Ishikawa (cell line): ENCODE measurements at regions not wholly inside any gene's neighbourhood (a gene's known extent, or its start where the extent isn't known, plus 50 kb on each side); places are given as distances from the start of the nearest gene placed in this dataset.

Source experiments
- CEBPB ChIP-seq: IDR thresholded peaks from 2 replicates; pipeline ENCODE4 v1.6.1; 2012
- CREB1 ChIP-seq: IDR thresholded peaks from 2 replicates; pipeline ENCODE4 v1.6.1; 2012; ENCODE audit warnings: low read depth
- MAX ChIP-seq: IDR thresholded peaks from 2 replicates; pipeline ENCODE4 v1.6.1; 2012
- REST ChIP-seq: IDR thresholded peaks from 2 replicates; pipeline ENCODE4 v1.6.1; 2012; ENCODE audit warnings: low read depth, mild to moderate bottlenecking
- TAF1 ChIP-seq: IDR thresholded peaks from 2 replicates; pipeline ENCODE4 v1.6.1; 2012; ENCODE audit warnings: low read depth, mild to moderate bottlenecking
- TCF12 ChIP-seq: IDR thresholded peaks from 2 replicates; pipeline ENCODE4 v1.6.1; 2012; ENCODE audit warnings: low read depth
- USF1 ChIP-seq: IDR thresholded peaks from 2 replicates; pipeline ENCODE4 v1.6.1; 2012
- ZBTB7A ChIP-seq: IDR thresholded peaks from 2 replicates; pipeline ENCODE4 v1.6.1; 2012; ENCODE audit warnings: low read depth

GRCh38 chr10:84087202-84087601 lies 52.1 kb upstream of the GHITM start:
- TF ChIP-seq CREB1 (no peak), TAF1 (no peak), USF1 (no peak), CEBPB (no peak), TCF12 (no peak), MAX (no peak), REST (no peak), ZBTB7A (no peak)
